H1 (cell line): ENCODE measurements at regions not wholly inside any gene's neighbourhood (a gene's known extent, or its start where the extent isn't known, plus 50 kb on each side); places are given as distances from the start of the nearest gene placed in this dataset.

Source experiments
- SUZ12 ChIP-seq: fragments of 200-600 bp; sonication (generic); IDR thresholded peaks from 2 replicates; pipeline ENCODE4 v1.6.1; 2012; ENCODE audit warnings: mild to moderate bottlenecking, inconsistent platforms, low read length, moderate library complexity, mixed read lengths

DNA sequence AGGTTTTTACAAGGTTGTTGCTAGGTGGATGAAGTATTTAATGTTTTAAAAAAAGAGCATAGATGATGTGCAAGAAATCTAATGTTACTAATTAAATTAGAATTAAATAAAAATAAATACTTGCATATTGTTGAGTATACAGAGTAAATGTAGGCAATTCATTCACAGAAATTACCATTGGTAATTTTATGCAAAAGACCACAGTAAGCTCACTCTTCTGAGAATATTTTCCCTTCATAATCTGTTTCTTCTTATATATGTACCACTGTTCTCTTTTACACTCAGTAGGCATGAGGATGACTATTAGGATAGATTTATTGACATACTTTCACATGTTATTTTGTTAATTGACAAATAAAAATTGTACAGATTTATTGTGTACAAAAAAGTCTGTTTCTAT, 681.2 kb upstream of the NECTIN3 start (continued):
- TF ChIP-seq SUZ12 = no peak
